GM12891 (cell line): ENCODE measurements at regions not wholly inside any gene's neighbourhood (a gene's known extent, or its start where the extent isn't known, plus 50 kb on each side); places are given as distances from the start of the nearest gene placed in this dataset.
"Not testable (repeated sequence)": the region's sequence is repeated elsewhere in the genome, so short reads cannot be mapped to it uniquely, and the experiment has no call there.

Source experiments
- DNase-seq: peaks from one replicate; pipeline ENCODE4 v3.0.0; 2011; ENCODE audit warnings: low spot score; ENCODE audit not compliant: insufficient read length
- FAIRE-seq: peaks from 2 replicates; lab custom pipeline; 2011; peaks lifted over from hg19 to GRCh38; lab: Jason Lieb, UNC
- PAX5 ChIP-seq: IDR thresholded peaks from 2 replicates; pipeline ENCODE4 v1.6.1; 2011; ENCODE audit warnings: low read length, moderate library complexity, mild to moderate bottlenecking; ENCODE audit not compliant: insufficient read depth, severe bottlenecking
- POLR2A ChIP-seq: IDR thresholded peaks from 2 replicates; pipeline ENCODE4 v1.6.1; 2011; ENCODE audit warnings: low read depth, low read length, control low read depth
- POLR2AphosphoS5 ChIP-seq: IDR thresholded peaks from 2 replicates; pipeline ENCODE4 v1.6.1; 2011; ENCODE audit warnings: low read depth, low read length, control low read depth
- POU2F2 ChIP-seq: IDR thresholded peaks from 2 replicates; pipeline ENCODE4 v1.6.1; 2011; ENCODE audit warnings: low read depth, mild to moderate bottlenecking, control low read depth, low read length, moderate library complexity
- SPI1 ChIP-seq: IDR thresholded peaks from 2 replicates; pipeline ENCODE4 v1.6.1; 2011; ENCODE audit warnings: low read depth, low read length, control low read depth
- TAF1 ChIP-seq: IDR thresholded peaks from 2 replicates; pipeline ENCODE4 v1.6.1; 2011; ENCODE audit warnings: low read depth, low read length, control low read depth

DNA sequence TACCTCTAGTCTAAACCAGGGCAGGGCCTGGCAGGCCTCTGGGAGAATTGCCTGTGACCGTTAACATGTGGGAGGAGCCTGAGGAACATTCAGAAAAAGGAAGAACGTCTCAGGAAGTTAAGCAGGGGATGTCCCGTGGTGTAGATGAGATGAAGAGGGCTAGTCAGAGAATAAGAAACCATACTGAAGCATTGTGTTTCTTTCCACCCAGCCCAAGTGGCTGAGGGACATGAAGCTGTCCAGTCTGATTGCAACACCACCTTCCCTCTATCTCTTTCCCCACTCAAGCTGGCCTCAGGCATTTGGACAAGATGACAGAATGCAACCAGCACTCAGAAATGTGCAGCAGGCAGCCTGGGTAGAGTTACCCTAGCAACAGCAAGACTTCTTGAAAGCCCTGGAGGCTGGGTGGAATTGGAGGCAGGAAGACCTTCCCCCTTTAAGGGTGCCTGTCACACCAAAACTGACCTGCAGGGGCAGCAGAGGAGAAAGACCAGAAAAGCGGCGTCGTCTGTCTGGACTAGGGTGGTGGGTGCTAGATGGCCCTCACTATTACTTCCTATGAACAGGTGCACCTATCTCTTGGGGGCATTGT, 186.1 kb downstream of the UNC5CL start:
- DNase-seq: no peak
- FAIRE-seq: no peak
- TF ChIP-seq TAF1 (no peak), POLR2A (no peak), POLR2AphosphoS5 (no peak), PAX5 (no peak), POU2F2 (no peak), SPI1 (no peak)

GRCh38 chr6:40849546-40849945, 189.5 kb downstream of the UNC5CL start:
- no peak for DNase-seq
- no peak for TF ChIP-seq SPI1
- no peak for TF ChIP-seq POLR2AphosphoS5
- no peak for TF ChIP-seq POU2F2
- TF ChIP-seq TAF1: no peak
- no peak for TF ChIP-seq POLR2A
- no peak for TF ChIP-seq PAX5
- FAIRE-seq: no peak

GRCh38 chr6:40848868-40849514, 190.0 kb downstream of the UNC5CL start:
- TF ChIP-seq POLR2A: no peak
- no peak for TF ChIP-seq POU2F2
- no peak for TF ChIP-seq PAX5
- no peak for TF ChIP-seq TAF1
- TF ChIP-seq POLR2AphosphoS5: no peak
- TF ChIP-seq SPI1: no peak
- DNase-seq (no peak), FAIRE-seq (no peak)

DNA sequence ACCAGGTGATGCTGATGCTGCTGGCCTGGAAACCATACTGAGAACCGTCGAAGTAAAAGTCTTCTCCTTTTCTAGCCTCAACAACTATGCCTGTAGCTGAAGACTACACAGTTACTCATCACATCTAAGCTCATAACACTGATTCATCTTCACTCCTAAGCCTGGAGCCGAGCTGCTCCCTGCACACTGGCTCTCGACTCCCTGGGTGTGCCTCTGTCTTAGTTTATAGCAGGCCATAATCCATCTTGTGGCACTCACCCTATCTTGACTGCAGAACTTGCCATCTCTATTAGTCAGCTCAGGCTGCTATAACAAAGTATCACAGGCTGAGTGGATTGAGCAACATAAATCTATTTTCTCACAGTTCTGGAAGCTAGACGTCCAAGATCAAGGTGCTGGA, 191.0 kb downstream of the UNC5CL start:
- TF ChIP-seq POLR2AphosphoS5 (no peak), PAX5 (no peak), TAF1 (no peak), POU2F2 (no peak)
- FAIRE-seq (no peak), DNase-seq (no peak)

- TF ChIP-seq PAX5: no peak
- no peak for TF ChIP-seq TAF1
- TF ChIP-seq SPI1: no peak
- no peak for TF ChIP-seq POLR2AphosphoS5
- TF ChIP-seq POLR2A: no peak
- TF ChIP-seq POU2F2: no peak
- FAIRE-seq (no peak), DNase-seq (no peak)
Observed at GRCh38 chr6:40845553-40845952, 193.5 kb downstream of the UNC5CL start.

GRCh38 chr6:40844246-40844645, 194.8 kb downstream of the UNC5CL start:
- TF ChIP-seq POLR2A (no peak), PAX5 (no peak), SPI1 (no peak), TAF1 (no peak), POLR2AphosphoS5 (no peak), POU2F2 (no peak)
- no peak for FAIRE-seq

DNA sequence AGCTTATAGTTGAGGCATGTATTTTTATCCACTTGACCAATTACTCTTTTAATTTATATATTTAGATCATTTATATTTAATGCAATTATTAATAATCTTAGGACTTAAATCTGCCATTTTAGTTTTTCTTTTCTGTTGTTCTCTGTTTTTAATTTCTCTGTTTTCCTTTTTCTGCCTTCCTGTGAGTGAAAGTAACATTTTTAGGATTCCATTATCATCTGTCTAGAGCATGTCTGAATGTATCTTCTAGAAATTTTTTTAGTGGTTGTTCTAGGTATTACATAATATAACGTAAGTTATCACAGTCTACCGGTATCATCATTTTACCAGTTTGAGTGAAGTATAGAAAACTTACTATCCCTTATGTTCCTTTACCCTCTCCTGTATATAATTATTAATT, 197.3 kb downstream of the UNC5CL start:
- TF ChIP-seq TAF1: no peak
- FAIRE-seq: no peak
- DNase-seq: no peak

More at GRCh38 chr6:40844246-40844645, 194.8 kb downstream of the UNC5CL start:
- no peak for DNase-seq

DNA sequence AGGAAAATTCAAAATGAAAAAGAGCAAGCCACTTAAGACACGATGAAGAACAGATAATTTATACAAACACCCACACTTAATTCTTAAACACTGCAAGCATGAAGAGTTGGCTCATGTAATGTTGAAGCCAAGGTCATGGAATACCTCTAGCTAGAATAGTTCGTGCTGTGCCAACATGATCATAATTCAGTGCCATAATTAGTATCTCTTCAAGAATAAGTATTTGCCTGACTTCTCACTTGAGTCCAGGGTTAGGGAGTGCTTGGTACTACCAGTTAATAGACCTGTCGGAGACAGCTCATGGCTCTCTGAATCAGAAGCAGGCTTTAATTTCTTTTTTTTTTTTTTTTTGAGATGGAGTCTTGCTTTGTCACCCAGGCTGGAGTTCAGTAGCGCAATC, 206.3 kb downstream of the UNC5CL start:
- no peak for FAIRE-seq
- no peak for DNase-seq
- TF ChIP-seq POU2F2: no peak
- no peak for TF ChIP-seq POLR2A
- TF ChIP-seq POLR2AphosphoS5: no peak
- no peak for TF ChIP-seq SPI1
- no peak for TF ChIP-seq TAF1
- TF ChIP-seq PAX5: no peak

DNA sequence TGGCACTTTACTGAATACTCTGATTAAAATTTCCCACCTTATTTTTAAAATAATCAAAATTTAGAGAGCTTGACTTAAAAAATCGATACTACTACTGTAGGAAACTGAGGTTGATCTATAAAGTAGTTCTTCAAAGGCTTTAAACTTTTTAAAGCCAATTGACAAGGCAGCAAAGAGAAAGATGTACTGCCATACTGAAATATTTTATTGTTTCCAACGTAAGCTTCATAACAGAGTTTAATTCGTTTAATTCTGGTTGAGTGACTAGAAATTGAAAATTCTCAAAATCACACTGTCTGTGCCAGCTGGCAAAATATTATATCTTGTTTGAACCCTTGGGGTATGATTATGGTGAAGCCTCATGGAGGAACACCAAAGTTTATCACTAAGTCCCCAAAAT, 207.6 kb downstream of the UNC5CL start:
- FAIRE-seq: no peak

DNA sequence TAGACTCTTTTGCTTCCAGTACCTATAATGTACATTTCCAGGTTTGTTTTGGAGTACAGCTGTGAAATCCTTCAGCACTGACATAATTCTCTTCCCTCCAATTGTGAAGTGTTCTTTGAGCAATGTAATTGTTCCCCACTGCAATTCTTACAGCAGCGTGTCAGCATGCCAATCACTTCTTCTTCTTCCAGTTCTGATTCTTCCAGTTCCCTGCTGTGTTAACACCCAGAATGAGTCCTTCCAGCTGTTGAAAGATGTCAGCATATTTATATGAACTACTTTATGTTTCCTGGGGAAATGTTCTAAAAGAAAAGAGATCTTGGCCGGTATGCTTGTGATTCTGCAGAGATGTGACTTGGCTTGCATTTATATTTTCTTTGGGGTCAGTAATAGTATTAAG, 213.9 kb downstream of the UNC5CL start:
- no peak for FAIRE-seq
- TF ChIP-seq SPI1: no peak
- no peak for TF ChIP-seq POLR2AphosphoS5
- TF ChIP-seq POU2F2: no peak
- no peak for TF ChIP-seq TAF1
- TF ChIP-seq POLR2A: no peak
- no peak for TF ChIP-seq PAX5
- no peak for DNase-seq

More for the DNA sequence above, 207.6 kb downstream of the UNC5CL start:
- TF ChIP-seq SPI1 (no peak), POLR2AphosphoS5 (no peak), PAX5 (no peak), POU2F2 (no peak), POLR2A (no peak), TAF1 (no peak)
- no peak for DNase-seq

DNA sequence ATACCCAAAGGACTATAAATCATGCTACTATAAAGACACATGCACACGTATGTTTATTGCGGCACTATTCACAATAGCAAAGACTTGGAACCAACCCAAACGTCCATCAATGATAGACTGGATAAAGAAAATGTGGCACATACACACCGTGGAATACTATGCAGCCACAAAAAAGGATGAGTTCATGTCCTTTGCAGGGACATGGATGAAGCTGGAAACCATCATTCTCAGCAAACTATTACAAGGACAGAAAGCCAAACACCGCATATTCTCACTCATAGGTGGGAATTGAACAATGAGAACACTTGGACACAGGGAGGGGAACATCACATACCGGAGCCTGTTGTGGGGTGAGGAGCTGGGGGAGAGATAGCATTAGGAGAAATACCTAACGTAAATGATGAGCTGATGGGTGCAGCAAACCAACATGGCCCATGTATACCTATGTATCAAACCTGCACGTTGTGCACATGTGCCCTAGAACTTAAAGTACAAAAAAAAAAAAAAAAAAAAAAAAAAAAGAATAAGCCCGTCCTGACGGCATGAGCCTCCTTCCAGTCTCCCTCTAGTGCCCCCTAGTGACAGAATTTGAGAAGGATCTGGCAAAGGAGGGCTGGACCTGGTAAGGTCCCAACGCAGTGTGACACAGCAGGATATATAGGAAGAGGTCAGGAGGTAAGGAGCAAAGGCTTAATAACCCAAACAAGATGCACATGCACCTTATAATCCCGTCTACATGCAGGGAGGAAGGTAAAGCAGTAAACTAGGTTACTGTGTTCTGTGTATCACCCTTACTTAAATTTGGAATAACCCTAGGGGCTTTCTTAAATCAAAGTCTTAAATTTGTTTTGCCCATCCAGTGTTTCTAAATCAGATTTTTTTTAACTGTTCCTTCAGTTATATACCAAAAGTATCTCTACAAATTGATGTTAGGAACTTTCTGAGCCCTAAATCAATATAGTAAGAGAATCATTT, 214.8 kb downstream of the UNC5CL start:
- not testable (repeated sequence) for FAIRE-seq
- DNase-seq: peak; percentile 26
